ENCODE measurements at regions not wholly inside any gene's neighbourhood (a gene's known extent, or its start where the extent isn't known, plus 50 kb on each side); places are given as distances from the start of the nearest gene placed in this dataset.
"Not testable (repeated sequence)": the region's sequence is repeated elsewhere in the genome, so short reads cannot be mapped to it uniquely, and the experiment has no call there.

DNA sequence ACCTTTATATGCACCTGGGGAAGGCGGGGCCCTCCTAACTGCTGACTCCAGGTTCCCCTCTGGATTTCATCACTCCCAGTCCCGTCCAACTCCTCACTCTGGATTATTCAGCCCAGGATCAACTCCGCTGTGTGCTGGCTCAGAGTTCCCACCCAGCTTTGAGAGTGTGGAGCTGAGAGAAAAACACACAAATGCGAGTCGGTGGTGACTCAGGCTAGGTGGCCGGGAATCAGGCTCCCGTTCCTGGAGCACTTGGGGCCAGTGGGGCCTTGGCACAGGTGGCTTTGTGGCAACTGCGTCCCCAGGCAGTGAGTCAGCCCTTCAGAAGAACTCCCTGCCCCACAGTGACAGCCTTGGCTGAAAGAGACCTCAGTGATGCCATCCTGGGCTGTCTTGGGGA, 139.1 kb downstream of the TNFRSF13B start:
- H3K4me3 Mint-ChIP-seq; H3K4me1 Mint-ChIP-seq; intact Hi-C loops (cut with micrococcal nuclease); H3K27me3 ChIP-seq (ENCODE audit: control insufficient read depth in 2 of 2, insufficient read depth in 2 of 2, low read length in 2 of 2); DNase-seq; H3K27ac ChIP-seq (ENCODE audit: low read depth in 1 of 2, low read length in 2 of 2); H3K9me3 Mint-ChIP-seq; H3K4me1 ChIP-seq (ENCODE audit: control insufficient read depth in 1 of 2, insufficient read depth in 2 of 2, low read length in 2 of 2); H3K36me3 Mint-ChIP-seq; H2AFZ ChIP-seq (ENCODE audit: insufficient read depth, low read depth, low read length, poor library complexity, severe bottlenecking); H3K4me3 ChIP-seq (replicated peaks in 1 of 3; ENCODE audit: low read depth in 2 of 3, low read length in 3 of 3); H3K36me3 ChIP-seq (replicated peaks in 1 of 2; ENCODE audit: control insufficient read depth in 1 of 2, insufficient read depth in 2 of 2, low read length in 2 of 2); H3K79me2 ChIP-seq (ENCODE audit: insufficient read depth, low read length); H3K9ac ChIP-seq (ENCODE audit: insufficient read depth, low read length, poor library complexity, severe bottlenecking); H3K27me3 Mint-ChIP-seq (ENCODE audit: low read depth in 3 of 3); H4K20me1 ChIP-seq (ENCODE audit: insufficient read depth, low read length); H3K27ac Mint-ChIP-seq; H3K9me3 ChIP-seq (replicated peaks in 1 of 2; ENCODE audit: control insufficient read depth in 1 of 2, insufficient read depth in 1 of 2, low read length in 2 of 2); H3K4me2 ChIP-seq (replicated peaks; ENCODE audit: extremely low read depth, low read length, poor library complexity, severe bottlenecking): not testable (repeated sequence)
- WGBS (ENCODE audit: insufficient coverage): no CpG with 5 or more reads among the region's 8 CpGs

DNA sequence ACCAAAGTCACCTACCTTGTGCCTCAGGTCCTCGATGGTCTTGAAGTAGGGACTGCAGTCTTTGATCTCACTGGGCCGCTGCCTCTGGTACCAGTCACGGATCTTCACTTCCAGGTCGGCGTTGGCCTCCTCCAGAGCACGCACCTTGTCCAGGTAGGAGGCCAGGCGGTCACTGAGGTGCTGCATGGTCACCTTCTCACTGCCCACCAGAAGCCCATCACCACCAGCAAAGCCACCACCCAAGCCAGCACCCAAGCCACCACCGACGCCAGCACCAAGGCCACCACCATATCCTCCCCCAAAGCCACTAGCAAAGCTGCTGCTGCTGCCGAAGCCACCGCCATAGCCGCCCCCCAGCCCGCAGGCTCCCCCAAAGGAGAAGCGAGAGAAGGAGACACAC, 139.7 kb downstream of the TNFRSF13B start:
- H3K4me1 Mint-ChIP-seq; H4K20me1 ChIP-seq (ENCODE audit: insufficient read depth, low read length); H3K4me3 ChIP-seq (replicated peaks in 1 of 3; ENCODE audit: low read depth in 2 of 3, low read length in 3 of 3); H3K36me3 ChIP-seq (replicated peaks in 1 of 2; ENCODE audit: control insufficient read depth in 1 of 2, insufficient read depth in 2 of 2, low read length in 2 of 2); H3K36me3 Mint-ChIP-seq; intact Hi-C loops (cut with micrococcal nuclease); DNase-seq; H3K4me2 ChIP-seq (replicated peaks; ENCODE audit: extremely low read depth, low read length, poor library complexity, severe bottlenecking); H3K27ac Mint-ChIP-seq; H2AFZ ChIP-seq (ENCODE audit: insufficient read depth, low read depth, low read length, poor library complexity, severe bottlenecking); H3K27ac ChIP-seq (ENCODE audit: low read depth in 1 of 2, low read length in 2 of 2); H3K9me3 ChIP-seq (replicated peaks in 1 of 2; ENCODE audit: control insufficient read depth in 1 of 2, insufficient read depth in 1 of 2, low read length in 2 of 2); H3K27me3 ChIP-seq (ENCODE audit: control insufficient read depth in 2 of 2, insufficient read depth in 2 of 2, low read length in 2 of 2); H3K4me1 ChIP-seq (ENCODE audit: control insufficient read depth in 1 of 2, insufficient read depth in 2 of 2, low read length in 2 of 2); H3K79me2 ChIP-seq (ENCODE audit: insufficient read depth, low read length); H3K9ac ChIP-seq (ENCODE audit: insufficient read depth, low read length, poor library complexity, severe bottlenecking); H3K27me3 Mint-ChIP-seq (ENCODE audit: low read depth in 3 of 3); H3K4me3 Mint-ChIP-seq; H3K9me3 Mint-ChIP-seq: not testable (repeated sequence)
- 77% methylated on average over 5 of the region's 14 CpGs for WGBS (ENCODE audit: insufficient coverage)

DNA sequence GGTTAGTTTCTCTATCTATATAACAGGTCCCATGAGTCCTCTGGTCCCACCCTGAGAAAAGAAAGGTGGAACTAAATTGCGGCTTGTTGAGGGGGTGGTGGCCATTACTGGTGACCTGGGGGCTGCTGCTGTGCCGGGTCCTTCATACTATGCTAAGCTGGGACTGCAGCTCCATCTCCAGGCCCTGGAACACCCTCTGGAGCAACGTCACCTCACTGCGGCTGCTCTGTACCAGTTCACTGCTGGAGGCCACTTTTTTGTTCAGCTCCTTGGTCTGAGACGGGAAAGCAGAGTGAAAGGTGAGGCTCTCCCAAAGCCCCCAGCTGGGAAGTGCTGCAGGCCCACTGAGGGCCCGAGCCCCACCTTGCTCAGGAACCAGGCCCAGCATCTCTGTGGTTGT, 140.7 kb downstream of the CCDC144A start:
- H3K4me3 ChIP-seq (replicated peaks in 1 of 3; ENCODE audit: low read depth in 2 of 3, low read length in 3 of 3); H3K36me3 Mint-ChIP-seq; H3K27me3 ChIP-seq (ENCODE audit: control insufficient read depth in 2 of 2, insufficient read depth in 2 of 2, low read length in 2 of 2); H3K79me2 ChIP-seq (ENCODE audit: insufficient read depth, low read length); H3K4me2 ChIP-seq (replicated peaks; ENCODE audit: extremely low read depth, low read length, poor library complexity, severe bottlenecking); H3K9me3 Mint-ChIP-seq; H4K20me1 ChIP-seq (ENCODE audit: insufficient read depth, low read length); H3K4me1 ChIP-seq (ENCODE audit: control insufficient read depth in 1 of 2, insufficient read depth in 2 of 2, low read length in 2 of 2); H3K36me3 ChIP-seq (replicated peaks in 1 of 2; ENCODE audit: control insufficient read depth in 1 of 2, insufficient read depth in 2 of 2, low read length in 2 of 2); H3K4me3 Mint-ChIP-seq; DNase-seq; H3K9ac ChIP-seq (ENCODE audit: insufficient read depth, low read length, poor library complexity, severe bottlenecking); intact Hi-C loops (cut with micrococcal nuclease); H3K9me3 ChIP-seq (replicated peaks in 1 of 2; ENCODE audit: control insufficient read depth in 1 of 2, insufficient read depth in 1 of 2, low read length in 2 of 2); H3K27ac ChIP-seq (ENCODE audit: low read depth in 1 of 2, low read length in 2 of 2); H3K27me3 Mint-ChIP-seq (ENCODE audit: low read depth in 3 of 3); H2AFZ ChIP-seq (ENCODE audit: insufficient read depth, low read depth, low read length, poor library complexity, severe bottlenecking); H3K4me1 Mint-ChIP-seq; H3K27ac Mint-ChIP-seq: not testable (repeated sequence)
- WGBS (ENCODE audit: insufficient coverage): no CpG with 5 or more reads among the region's 6 CpGs

DNA sequence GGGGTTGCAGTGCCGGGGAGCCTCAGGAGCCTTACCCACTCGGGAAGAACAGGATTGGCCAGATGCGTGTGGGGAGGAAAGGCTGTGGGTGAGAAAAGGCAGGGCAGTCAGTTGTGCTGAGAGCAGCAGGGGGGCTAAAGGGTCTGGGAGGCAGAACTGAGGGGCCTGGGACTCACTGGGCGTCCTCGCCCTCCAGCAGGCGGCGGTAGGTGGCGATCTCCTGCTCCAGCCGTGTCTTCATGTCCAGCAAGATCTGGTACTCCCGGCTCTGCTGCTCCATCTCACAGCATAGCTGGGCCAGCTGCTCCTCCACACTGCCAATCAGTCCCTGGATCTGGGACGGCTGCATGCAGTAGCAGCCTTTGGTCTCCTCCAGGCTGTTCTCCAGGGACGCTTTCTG, 140.2 kb downstream of the CCDC144A start:
- H3K4me3 Mint-ChIP-seq; H3K4me3 ChIP-seq (replicated peaks in 1 of 3; ENCODE audit: low read depth in 2 of 3, low read length in 3 of 3); H3K9me3 ChIP-seq (replicated peaks in 1 of 2; ENCODE audit: control insufficient read depth in 1 of 2, insufficient read depth in 1 of 2, low read length in 2 of 2); H3K27me3 Mint-ChIP-seq (ENCODE audit: low read depth in 3 of 3); H3K36me3 ChIP-seq (replicated peaks in 1 of 2; ENCODE audit: control insufficient read depth in 1 of 2, insufficient read depth in 2 of 2, low read length in 2 of 2); intact Hi-C loops (cut with micrococcal nuclease); H3K27ac ChIP-seq (ENCODE audit: low read depth in 1 of 2, low read length in 2 of 2); H3K4me2 ChIP-seq (replicated peaks; ENCODE audit: extremely low read depth, low read length, poor library complexity, severe bottlenecking); H2AFZ ChIP-seq (ENCODE audit: insufficient read depth, low read depth, low read length, poor library complexity, severe bottlenecking); H4K20me1 ChIP-seq (ENCODE audit: insufficient read depth, low read length); H3K4me1 ChIP-seq (ENCODE audit: control insufficient read depth in 1 of 2, insufficient read depth in 2 of 2, low read length in 2 of 2); H3K9ac ChIP-seq (ENCODE audit: insufficient read depth, low read length, poor library complexity, severe bottlenecking); H3K4me1 Mint-ChIP-seq; DNase-seq; H3K36me3 Mint-ChIP-seq; H3K27me3 ChIP-seq (ENCODE audit: control insufficient read depth in 2 of 2, insufficient read depth in 2 of 2, low read length in 2 of 2); H3K79me2 ChIP-seq (ENCODE audit: insufficient read depth, low read length); H3K27ac Mint-ChIP-seq: not testable (repeated sequence)
- WGBS (ENCODE audit: insufficient coverage): no CpG with 5 or more reads among the region's 12 CpGs
- H3K9me3 Mint-ChIP-seq: peaks cover 6 to 10% (median 7%) of the 10 kb centered on the region in 7 donors

All from CD14-positive monocyte (primary cell).